OCI-LY7 (cell line): ENCODE measurements at regions not wholly inside any gene's neighbourhood (a gene's known extent, or its start where the extent isn't known, plus 50 kb on each side); places are given as distances from the start of the nearest gene placed in this dataset.

Source experiments
- CTCF ChIP-seq: fragments of 200-600 bp; sonication (generic); conservative IDR thresholded peaks from 2 replicates; pipeline ENCODE4 v1.5.1; 2014; ENCODE audit warnings: mild to moderate bottlenecking, antibody characterized with exemption, low read length, moderate library complexity, mixed read lengths
- EZH2phosphoT487 ChIP-seq: fragments of 200-600 bp; sonication (generic); IDR thresholded peaks from 2 replicates; pipeline ENCODE4 v1.6.1; 2018; ENCODE audit warnings: low read depth, borderline replicate concordance, mild to moderate bottlenecking, mixed run types, antibody characterized with exemption, low read length, moderate library complexity, mixed read lengths

- TF ChIP-seq CTCF, result no peak
- TF ChIP-seq EZH2phosphoT487, result no peak
Observed at GRCh38 chr6:154617175-154617574, 106.7 kb upstream of the CNKSR3 start.
